ENCODE measurements at regions not wholly inside any gene's neighbourhood (a gene's known extent, or its start where the extent isn't known, plus 50 kb on each side); places are given as distances from the start of the nearest gene placed in this dataset.
"Not testable (repeated sequence)": the region's sequence is repeated elsewhere in the genome, so short reads cannot be mapped to it uniquely, and the experiment has no call there.

DNA sequence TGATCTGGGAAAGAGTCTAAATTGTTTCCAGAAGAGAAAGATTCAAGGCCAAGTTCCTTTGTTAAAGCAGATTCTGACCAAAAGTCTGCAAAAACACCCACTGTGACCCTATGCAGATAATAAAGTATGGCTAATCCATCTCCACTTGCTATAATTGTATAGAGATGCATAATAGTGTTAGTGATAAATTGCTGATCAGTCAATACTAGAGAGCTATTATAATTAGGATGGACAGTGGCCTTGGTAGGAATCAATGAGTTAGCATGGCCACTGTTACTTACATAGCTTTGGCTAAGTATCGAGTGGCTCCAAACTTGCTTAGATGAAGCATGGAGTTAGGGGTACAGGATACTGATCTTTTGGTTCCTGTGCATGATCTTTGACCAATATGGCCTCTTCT, 683.4 kb upstream of the MEF2C start:
- DNase-seq (ENCODE audit: low read depth in 2 of 2) = no peak

DNA sequence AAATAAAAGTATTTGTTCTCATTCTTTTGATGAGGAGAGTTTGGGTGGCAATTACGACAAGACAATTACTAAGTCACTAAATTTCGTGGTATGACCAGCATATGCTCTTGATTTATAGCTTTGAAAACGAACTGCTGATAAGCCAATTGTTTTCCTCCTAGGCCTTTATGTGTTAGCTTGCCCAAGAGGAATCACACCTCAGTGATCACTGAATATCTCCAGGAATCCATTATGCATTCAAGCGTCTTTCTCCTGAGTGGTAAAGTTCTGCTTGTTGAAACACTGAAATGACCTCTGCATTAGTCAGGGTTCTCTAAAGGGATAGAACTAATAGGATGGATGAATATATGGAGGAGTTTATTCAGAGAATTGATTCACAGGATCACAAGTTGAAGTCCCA, 677.7 kb upstream of the MEF2C start:
- DNase-seq (ENCODE audit: low read depth in 2 of 2) = no peak

DNA sequence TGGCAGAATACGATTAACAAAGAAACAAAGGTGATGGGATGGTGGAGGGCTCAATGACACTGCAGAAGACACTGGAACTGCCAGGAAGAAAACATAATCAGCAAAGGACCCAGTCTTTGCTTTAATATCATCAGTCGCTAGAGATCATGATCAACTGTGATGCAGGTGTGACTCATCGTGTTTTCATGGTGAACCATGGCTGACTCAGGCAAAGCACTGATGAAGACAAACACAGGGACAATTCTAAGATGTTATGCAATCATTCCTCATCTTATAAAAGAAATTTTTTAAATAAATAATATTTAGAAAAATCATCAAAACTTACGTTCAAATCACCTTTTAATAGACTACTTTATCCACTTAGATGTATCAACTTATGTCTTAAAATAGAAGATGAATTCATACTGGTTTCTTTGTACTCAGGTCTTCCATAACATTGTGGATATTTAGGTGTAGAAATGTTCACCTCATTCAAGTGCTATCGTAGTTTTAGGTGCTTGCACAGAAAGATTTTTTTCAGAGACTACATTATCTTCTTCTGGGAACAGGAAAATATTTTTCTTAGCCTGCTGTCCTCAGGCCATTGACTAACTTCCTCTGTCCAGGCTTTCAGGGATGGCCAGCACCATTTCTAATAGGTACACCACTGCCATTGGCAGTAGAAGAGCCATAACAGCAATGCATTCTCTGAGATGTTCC, 673.4 kb upstream of the MEF2C start:
- DNase-seq (ENCODE audit: low read depth in 2 of 2) = no peak

DNA sequence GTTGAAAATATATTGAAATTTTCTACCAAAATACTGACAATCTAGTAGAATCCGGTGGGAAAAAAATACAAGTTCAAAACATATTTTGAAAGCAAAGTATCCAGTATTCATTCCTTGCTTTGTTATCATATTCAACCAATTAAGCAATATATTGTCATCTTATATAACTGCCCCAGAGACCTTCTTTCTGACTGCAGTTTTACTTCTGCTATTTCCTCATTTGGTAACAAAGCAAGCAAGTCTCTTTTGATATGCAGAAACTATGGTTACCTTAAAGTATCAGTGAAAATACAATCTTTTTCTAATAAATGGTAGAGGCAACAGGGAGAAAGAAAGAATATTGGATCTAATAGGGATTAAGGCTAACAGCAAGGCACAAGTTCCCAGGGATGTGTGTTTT, 663.7 kb upstream of the MEF2C start:
- DNase-seq (ENCODE audit: low read depth in 2 of 2) = no peak

DNA sequence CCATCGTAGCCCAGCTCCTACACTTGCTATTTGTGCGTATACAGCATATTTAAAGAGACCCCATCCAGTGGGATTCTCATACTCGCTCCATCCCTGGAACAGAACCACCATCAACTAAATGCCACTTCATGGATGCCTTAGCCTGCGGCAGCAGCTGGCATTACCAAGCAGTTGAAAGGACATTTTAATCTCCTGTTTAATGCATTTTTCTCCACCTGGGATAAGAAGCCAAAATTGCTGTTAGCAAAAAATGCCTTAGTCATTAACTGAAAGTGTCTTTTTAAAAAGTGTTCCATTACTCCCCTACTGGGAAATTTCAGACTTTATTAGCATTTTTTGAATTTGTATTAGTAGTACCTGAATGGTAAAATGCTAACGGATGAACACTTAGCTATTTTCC, 662.6 kb upstream of the MEF2C start:
- DNase-seq (ENCODE audit: low read depth in 2 of 2) = no peak

DNA sequence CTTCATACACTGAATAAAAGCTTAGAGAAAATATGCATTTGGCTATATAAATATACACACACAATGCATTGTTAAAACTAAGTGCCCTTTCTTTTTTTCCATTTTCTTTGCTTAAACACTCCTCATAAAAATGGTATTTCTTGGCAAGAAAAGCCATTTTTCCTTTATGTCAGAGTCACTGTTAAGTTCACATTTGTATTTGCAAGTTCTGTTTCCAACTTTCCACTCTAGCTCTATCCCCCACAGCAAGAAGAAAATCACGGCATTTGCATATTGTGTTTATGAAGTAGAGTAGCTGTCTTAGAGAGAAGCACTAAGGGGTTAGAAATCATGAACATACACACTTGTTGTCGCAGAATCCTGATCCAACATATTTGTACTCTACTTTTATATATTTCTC, 662.1 kb upstream of the MEF2C start:
- DNase-seq (ENCODE audit: low read depth in 2 of 2) = no peak

DNA sequence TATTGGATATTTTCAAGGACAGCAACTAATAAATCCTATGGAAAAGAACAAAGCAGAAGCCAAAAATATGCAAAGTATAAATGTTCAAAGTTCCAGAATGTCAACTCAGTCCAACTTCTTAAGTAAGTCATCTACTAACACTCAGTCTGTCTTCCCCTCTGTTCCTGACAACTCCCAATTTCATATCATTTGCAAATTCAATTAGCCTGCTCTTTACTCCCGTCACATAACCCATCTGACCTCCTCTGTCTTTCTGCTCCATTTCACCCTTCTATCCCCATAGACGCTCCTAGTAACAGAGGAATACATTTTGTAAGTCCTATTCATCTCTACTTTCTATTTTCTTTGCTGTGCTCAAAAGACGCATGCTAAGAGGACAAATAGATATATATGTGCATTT, 659.8 kb upstream of the MEF2C start:
- no peak for DNase-seq (ENCODE audit: low read depth in 2 of 2)

DNA sequence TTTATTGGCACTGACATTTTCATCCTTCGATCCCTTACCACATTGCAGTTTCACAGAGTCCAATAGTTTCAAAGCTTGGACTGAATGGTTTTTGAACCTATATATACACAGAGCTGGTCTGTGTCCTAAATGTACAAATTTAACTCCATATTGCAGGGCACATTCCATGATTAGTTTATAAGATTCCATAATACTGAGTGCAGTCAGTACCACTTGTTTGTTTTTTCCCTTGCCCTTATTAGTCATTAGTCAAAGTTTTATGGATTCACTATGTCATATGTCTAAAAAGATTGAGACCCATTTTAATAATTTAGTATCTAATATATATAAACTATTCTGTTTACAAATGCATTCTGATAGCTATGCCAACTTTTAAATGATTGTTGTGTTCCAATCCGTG, 654.8 kb upstream of the MEF2C start:
- DNase-seq (ENCODE audit: low read depth in 2 of 2) = no peak

DNA sequence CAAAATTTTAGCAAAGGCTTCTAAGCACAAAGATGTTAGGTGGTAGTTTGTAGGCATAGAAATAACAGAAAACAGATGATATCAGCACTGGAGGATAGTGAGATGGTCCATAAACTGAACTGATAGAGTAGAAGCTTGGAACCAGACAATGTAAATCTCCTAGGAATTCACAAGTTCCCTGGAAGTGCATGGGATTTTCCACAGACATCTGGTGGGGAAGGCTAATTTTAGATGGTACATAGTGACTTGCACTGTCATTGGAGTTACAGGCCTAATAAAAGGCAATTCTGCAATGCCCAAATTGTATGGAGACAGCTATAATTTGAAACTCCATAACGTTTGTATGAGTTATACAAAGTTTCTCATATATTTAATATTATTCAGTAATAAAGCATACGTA, 653.0 kb upstream of the MEF2C start:
- DNase-seq (ENCODE audit: low read depth in 2 of 2) = no peak

DNA sequence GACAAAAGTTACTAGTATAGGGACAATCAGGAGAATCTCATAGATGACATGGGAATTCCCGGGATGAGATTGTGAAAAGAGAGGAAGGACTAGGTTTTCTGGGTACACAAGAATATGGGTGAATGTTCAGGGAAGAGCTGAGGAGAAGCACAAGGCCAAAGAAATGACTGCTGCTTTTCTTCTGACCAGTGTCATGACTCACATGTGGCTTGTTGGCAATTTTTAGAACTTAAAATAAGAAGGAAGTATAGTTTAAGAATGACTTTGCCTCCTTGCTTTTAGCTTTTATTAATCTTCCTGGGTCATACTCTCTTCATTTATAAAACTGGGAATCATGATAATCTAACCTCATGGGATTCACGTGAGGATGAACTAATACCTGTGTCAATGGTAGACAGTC, 652.4 kb upstream of the MEF2C start:
- no peak for DNase-seq (ENCODE audit: low read depth in 2 of 2)

DNA sequence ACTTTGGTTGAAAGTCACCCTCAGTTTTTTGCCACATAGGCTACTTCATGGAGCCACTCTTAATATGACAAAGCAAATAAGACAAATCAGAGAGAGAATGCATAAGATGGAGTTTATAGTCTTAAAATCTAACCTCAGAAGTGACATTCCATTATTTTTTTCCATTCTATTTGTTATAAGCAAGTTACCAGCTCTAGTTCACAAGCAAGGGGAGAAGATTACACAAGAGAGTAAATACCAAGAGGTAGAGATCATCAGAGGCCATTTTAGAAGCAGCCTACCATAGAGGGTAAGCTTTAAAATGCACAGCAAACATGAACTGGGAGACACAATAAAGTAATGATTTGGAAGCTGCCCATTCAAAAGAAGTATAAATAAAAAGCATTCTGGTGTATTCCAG, 651.3 kb upstream of the MEF2C start:
- no peak for DNase-seq (ENCODE audit: low read depth in 2 of 2)

DNA sequence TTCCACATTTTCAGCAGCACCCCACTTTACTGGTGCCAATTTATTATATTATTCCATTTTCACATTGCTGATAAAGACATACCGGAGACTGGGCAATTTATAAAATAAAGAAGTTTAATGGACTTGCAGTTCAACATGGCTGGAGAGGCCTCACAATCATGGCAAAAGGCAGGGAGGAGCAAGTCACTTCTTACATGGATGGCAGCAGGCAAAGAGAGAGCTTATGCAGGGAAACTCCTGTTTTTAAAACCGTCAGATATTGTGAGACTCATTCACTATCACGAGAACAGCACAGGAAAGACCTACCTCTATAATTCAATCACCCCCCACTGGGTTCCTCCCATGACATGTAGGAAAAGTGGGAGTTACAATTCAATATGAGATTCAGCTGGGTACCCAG, 641.8 kb upstream of the MEF2C start:
- DNase-seq (ENCODE audit: low read depth in 2 of 2) = no peak

DNA sequence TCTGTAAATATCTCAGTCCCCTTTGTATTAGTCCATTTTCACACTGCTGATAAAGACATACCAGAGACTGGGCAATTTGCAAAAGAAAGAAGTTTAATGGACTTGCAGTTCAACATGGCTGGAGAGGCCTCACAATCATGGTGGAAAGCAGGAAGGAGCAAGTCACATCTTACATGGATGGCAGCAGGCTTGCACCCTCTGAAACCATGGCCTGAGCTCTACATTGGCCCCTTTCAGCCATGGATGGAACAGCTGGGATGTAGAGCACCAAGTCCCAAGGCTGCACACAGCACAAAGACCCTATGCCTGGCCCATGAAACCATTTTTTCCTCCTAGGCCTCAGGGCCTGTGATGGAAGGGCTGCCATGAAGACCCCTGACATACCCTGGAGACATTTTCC, 640.9 kb upstream of the MEF2C start:
- not testable (repeated sequence) for DNase-seq (ENCODE audit: low read depth in 2 of 2)

DNA sequence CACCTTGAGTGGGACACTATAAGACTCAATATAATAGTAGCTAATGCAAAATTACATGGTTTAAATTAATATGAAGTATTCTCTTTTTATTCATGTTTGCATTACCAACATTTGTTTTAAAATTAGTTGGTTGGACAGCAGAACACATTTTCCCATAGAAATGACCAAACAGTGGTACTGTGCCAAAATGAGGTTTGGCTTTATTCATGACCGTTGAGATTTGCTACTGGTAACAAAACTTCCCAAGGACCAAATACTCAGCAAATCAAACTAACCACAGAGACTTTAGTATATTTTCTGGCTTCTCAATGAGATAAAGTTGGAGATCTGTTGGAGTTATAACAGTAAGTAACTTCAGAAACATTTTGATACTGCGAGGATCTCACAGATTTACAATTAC, 637.8 kb upstream of the MEF2C start:
- no peak for DNase-seq (ENCODE audit: low read depth in 2 of 2)

DNA sequence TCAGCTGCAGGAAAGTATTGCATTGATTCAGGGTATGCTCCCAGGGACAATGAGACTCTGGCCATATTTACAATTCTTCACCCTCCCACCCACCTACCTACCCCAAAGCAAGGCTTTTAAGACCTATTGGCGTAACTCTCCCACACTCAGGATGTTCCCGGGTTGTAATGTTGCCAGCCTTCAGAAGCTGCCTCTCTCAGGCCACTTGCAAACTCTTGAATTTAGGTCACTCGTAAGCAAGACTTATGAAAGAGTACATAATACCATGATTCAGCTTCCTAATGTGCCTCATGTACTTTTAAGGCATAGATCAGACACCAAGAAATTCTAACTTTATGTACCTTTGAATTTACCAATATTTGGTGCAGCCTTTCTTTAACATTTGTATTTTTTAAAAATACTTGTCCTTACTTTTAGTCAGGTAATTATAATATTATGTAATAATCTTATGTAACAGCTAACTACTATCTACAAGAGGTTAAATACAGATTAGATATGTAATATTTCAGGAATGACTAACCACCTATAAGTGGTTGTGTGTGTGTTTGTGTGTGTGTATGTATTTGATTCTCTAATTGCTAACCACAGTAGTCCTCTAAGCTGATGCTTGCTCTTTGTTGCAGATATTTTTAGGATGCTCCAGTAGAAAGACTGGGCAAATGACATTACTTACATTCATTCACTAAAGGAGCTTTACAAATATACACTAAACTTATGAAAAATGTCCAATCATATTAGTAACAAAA, 630.5 kb upstream of the MEF2C start:
- no peak for DNase-seq (ENCODE audit: low read depth in 2 of 2)

DNA sequence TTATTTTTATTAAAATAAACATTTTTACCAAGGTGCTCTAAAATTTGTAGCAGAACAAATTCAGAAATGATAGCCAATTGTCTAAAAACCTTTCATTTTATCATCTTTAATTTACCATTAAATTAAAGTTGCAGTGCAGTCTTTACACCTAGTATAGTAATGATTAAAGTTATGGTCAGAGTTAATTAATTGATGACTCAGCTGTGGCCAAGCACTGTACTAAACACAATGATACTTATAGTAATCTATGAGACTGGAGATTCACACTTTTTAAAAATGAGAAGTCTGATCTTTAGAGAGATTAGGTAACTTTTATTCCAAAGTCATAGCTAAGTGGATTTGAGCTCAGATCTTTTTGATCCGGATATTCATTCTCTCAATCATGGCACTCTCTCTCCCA, 621.1 kb upstream of the MEF2C start:
- DNase-seq (ENCODE audit: low read depth in 2 of 2) = no peak

DNA sequence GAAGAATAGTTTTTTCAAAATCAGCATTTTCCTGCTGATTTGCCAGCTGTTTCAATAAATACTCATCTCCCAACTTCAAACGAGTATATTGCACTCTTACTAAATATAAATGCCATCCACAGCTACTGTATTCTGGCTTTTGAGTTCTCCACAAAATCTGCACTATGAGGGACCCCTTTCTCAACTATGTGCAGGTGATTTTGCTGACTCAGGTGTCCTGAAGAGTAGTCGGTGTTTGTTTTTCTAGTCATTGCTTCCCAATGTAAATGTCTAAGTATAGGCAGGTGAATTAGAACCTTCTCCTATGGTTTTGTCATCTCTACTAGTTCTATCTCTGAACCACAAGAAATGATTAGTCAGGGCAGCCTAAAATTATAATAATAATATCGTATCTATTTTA, 616.8 kb upstream of the MEF2C start:
- DNase-seq (ENCODE audit: low read depth in 2 of 2) = no peak

DNA sequence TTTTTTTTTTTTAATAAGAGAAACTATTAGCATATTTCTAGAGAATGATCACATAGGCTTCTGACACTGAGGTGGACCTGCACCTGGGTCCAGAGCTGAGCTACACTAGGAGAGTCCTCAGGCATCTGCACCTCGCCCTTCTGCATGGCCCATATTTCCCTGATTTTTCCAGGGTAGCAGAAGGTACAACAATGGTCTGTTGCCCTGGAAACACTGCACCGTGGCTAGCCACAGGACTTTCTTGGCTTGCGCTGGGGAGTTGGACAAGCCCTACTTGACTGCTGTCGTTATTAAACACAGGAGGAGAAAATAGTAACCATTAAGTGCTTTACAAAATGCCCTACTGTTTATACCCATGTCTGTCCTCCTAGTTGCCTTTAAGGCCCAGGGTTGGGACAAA, 615.7 kb upstream of the MEF2C start:
- DNase-seq (ENCODE audit: low read depth in 2 of 2) = no peak

DNA sequence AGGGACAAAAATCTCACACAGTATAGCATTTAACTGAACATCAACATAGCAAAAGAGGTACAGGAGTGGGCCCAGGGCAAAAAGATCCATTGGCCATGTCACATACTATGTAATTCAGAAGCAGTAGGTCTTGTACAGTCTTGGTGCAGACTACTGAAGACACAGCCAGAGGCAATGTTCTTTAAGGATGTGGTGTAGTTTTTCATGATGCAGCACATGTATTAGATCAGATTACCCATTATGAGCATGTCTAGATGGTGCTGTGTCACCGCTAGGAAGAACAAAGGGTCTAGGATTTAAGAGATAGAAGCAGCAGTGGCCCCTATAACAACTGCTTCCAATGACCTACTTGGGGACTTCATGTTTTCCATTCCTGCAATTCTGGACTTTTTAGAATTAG, 610.4 kb upstream of the MEF2C start:
- no peak for DNase-seq (ENCODE audit: low read depth in 2 of 2)

DNA sequence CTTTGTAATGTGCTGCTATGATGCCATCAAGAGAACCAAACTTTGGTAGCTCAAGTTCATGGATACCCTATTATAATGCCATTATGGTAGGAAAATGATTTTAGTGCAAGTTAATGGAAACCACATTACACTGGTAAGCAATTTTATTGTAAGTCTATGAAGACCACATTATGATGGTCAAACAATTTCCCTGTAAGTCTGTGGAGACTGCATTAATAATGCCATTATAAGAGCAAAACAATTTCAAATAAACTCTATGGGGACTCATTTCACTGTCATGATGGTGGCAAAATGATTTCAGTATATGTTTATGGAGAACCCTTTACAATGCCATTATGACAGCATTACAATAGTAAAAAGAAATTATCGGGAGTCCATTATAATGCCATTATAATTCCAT, 602.0 kb upstream of the MEF2C start:
- DNase-seq (ENCODE audit: low read depth in 2 of 2) = no peak

DNA sequence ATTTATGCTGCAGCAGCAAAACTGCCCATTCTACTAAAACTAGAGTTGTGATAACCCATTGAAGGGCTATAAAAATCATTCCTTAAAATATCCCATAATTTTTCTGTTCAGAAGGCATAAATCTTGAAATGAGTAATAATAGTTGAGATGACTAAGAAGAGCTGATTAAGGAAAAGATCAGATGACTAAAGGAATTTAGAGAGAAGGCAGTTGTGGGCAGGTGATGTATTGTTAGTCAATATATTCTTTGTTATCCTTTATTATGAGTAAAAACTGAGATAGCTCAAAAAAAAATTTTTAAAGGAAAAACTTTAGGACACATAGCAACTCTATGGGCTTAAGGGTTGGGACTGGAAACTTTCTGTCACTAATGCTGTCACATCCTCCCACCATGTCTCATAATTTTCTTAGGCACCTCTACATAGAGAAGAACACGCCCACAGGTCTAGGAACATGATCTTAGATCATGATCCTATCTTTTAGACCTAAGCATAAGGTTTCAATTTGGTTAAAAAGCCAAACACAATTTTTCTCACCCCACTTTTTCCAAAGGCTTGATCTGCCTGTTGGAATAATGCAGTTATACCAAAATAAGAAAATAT, 597.5 kb upstream of the MEF2C start:
- no peak for DNase-seq (ENCODE audit: low read depth in 2 of 2)

DNA sequence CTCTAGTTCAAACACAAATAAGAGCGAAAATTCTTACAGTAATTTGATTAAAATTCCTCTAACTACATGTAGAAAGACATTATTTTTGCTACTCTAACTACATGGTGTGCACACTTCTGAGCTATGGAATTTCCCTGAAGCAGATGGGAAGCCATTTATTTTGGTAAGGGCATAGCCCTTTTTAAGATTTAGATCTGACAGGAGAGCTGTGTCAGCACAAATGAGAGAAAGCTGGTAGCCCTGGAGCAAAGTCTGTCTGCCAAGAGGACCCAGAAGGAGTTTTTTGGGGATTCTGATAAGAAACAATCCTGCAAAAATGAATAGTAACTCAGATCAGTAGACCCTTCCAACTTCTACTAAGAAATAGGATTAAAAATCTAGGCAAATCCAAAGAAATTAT, 595.9 kb upstream of the MEF2C start:
- DNase-seq (ENCODE audit: low read depth in 2 of 2) = no peak

DNA sequence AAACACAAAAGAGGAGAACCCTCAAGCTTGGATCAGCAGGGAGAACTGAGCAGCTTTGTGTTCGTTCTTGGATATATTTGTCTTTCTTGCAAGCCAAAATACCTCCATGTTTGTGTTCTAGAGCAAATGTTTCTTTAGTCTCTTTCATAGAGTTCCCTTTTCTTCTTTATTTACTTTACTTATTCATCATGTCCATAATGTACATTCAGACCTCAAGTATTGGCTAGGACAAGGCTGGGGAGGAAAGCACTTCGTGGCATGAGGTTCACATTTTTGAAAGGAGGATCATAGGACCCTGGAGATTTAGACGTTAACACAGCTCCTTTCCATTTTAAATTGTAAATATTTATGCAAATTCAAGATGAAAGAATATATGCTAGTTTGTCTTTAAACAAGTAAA, 590.2 kb upstream of the MEF2C start:
- DNase-seq (ENCODE audit: low read depth in 2 of 2) = no peak

Data from stimulated activated CD4-positive, alpha-beta T cell treated with anti-CD3 and anti-CD28 coated beads, Interleukin-4, amount 100 ng/mL, for 48 hours (primary cell).